HEK293T (cell line): ENCODE measurements at regions not wholly inside any gene's neighbourhood (a gene's known extent, or its start where the extent isn't known, plus 50 kb on each side); places are given as distances from the start of the nearest gene placed in this dataset.
"Not testable (repeated sequence)": the region's sequence is repeated elsewhere in the genome, so short reads cannot be mapped to it uniquely, and the experiment has no call there.

Experiments used
- BHLHE40 ChIP-seq: fragments of 450-650 bp; IDR thresholded peaks from 2 replicates; pipeline ENCODE4 v1.6.1; 2016; ENCODE audit warnings: mild to moderate bottlenecking, moderate library complexity, borderline replicate concordance
- ELF4 ChIP-seq: fragments of 450-650 bp; IDR thresholded peaks from 2 replicates; pipeline ENCODE4 v1.6.1; 2017; ENCODE audit warnings: antibody characterized with exemption
- FOXM1 ChIP-seq: fragments of 450-650 bp; IDR thresholded peaks from 2 replicates; pipeline ENCODE4 v1.6.1; 2017; ENCODE audit warnings: mild to moderate bottlenecking, borderline replicate concordance
- NFRKB ChIP-seq: fragments of 450-650 bp; IDR thresholded peaks from 2 replicates; pipeline ENCODE4 v1.6.1; 2016; ENCODE audit warnings: mild to moderate bottlenecking, moderate library complexity
- PKNOX1 ChIP-seq: fragments of 450-650 bp; IDR thresholded peaks from 2 replicates; pipeline ENCODE4 v1.6.1; 2016
- SP1 ChIP-seq: fragments of 450-650 bp; IDR thresholded peaks from 2 replicates; pipeline ENCODE4 v1.6.1; 2017
- SUZ12 ChIP-seq: fragments of 450-650 bp; IDR thresholded peaks from 2 replicates; pipeline ENCODE4 v1.6.1; 2016; ENCODE audit warnings: mild to moderate bottlenecking
- ZNF384 ChIP-seq: fragments of 450-650 bp; IDR thresholded peaks from 2 replicates; pipeline ENCODE4 v1.6.1; 2016

GRCh38 chr7:57740126-57740525 is 290.1 kb downstream of the ZNF716 start:
- TF ChIP-seq BHLHE40, ELF4, SP1, SUZ12, NFRKB, ZNF384, PKNOX1, FOXM1: not testable (repeated sequence)
